HFFc6 (cell line): ENCODE measurements at regions not wholly inside any gene's neighbourhood (a gene's known extent, or its start where the extent isn't known, plus 50 kb on each side); places are given as distances from the start of the nearest gene placed in this dataset.

ENCODE experiments used
- DNase-seq: peaks from one replicate; pipeline ENCODE4 v3.0.0-alpha.2; 2018
- H3K27ac Mint-ChIP-seq: 2 replicates; pipeline ENCODE4 v1.8.0; 2020; ENCODE audit warnings: mild to moderate bottlenecking, mixed read lengths
- H3K27me3 Mint-ChIP-seq: 2 replicates; pipeline ENCODE4 v1.8.0; 2021; ENCODE audit warnings: mild to moderate bottlenecking, moderate library complexity, mixed read lengths; ENCODE audit not compliant: insufficient read depth
- H3K36me3 Mint-ChIP-seq: 2 replicates; pipeline ENCODE4 v1.8.0; 2021; ENCODE audit warnings: low read depth, mixed read lengths
- H3K4me1 Mint-ChIP-seq: 2 replicates; pipeline ENCODE4 v1.8.0; 2020; ENCODE audit warnings: low read depth, mixed read lengths
- H3K4me3 Mint-ChIP-seq: 2 replicates; pipeline ENCODE4 v1.8.0; 2020; ENCODE audit warnings: mild to moderate bottlenecking, moderate library complexity, mixed read lengths
- H3K9me3 Mint-ChIP-seq: 2 replicates; pipeline ENCODE4 v1.8.0; 2020; ENCODE audit warnings: mild to moderate bottlenecking, mixed read lengths
- CTCF ChIP-seq: fragments of 200-600 bp; sonication (generic); IDR thresholded peaks from 2 replicates; pipeline ENCODE4 v1.5.0; 2021; ENCODE audit warnings: antibody characterized with exemption, mild to moderate bottlenecking

DNA sequence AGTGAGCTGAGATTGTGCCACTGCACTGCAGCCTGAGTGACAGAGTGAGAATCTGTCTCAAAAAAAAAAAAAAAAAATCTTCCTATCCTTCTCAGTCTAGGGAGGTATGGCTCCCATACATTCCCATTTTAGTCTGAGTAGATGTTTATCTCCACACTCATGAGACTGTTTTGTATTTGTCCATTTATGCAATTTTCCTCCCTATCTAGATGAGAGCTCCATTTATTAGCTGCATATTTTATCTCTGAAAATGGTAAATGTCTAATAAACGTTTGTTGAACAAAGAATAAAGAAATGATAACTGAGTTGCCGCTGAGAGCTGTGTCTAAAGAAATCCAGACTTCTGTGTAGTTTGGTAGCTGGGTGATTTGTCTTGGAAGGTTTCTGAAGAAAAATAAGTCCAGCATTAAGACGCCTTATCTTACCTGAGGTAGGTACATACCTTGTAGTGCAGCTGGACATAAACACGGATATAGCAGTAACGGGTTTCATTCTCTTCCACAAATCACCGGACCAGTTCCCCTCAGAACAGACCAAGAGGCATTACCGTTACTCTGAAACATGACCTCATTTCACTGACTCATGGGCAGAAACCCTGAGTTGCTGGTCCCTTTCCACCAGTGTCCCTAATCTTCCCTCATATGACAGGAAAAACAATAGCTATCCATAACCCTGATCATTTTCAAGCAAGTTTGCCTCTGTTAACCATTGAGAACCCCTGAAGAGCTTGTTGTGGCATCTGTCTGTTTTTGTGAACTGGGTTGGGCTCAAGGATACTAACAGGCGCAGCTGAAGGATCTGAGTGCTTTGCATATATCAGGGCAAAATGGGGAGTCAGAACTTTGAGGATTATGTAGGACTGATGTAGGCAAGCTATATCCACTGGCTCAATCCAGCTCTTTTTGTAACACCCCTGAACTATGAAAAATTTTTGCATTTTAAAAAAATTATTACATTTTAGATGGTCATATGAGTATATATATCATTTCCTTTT lies 177.4 kb upstream of the XYLT1 start:
- Mint-ChIP-seq H3K27ac (no peak overlapping the region), H3K9me3 (no peaks in the 10 kb centered on the region; the same call in 1 of the 2 replicates), H3K36me3 (no peaks in the 10 kb centered on the region), H3K4me1 (0 out of 2 replicates have a peak, but pooled peaks cover 5% of the 10 kb centered on the region), H3K27me3 (peaks cover 12% of the 10 kb centered on the region), H3K4me3 (no peak overlapping the region)
- no peak for TF ChIP-seq CTCF
- no peak for DNase-seq

GRCh38 chr16:17643935-17644334 lies 173.2 kb upstream of the XYLT1 start:
- no peak for DNase-seq
- Mint-ChIP-seq H3K36me3 (no peaks in the 10 kb centered on the region), H3K4me1 (0 out of 2 replicates have a peak, but pooled peaks cover 5% of the 10 kb centered on the region), H3K4me3 (no peak overlapping the region), H3K9me3 (no peaks in the 10 kb centered on the region; the same call in 1 of the 2 replicates), H3K27me3 (peaks cover 8% of the 10 kb centered on the region), H3K27ac (no peak overlapping the region)
- TF ChIP-seq CTCF: no peak

DNA sequence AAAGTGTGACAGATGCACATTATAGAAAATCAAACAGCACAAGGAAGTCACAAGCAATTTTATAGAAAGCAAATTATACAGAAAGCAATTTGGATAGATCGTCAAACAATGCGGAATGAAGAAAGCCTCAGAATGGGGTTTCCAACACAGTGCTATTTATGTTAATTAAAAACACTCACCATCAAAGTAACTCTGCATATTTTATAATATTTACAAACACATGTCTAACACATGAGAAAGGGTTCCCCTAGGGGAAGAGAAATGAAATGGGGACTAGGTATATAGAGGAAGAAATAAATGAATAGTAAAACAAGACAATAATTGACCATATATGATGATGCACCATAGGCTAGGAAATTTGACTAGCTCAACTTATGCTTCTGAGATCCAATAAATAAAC lies 171.2 kb upstream of the XYLT1 start:
- no peak for DNase-seq
- Mint-ChIP-seq H3K27ac (no peak overlapping the region), H3K4me3 (no peak overlapping the region), H3K9me3 (no peaks in the 10 kb centered on the region; the same call in 1 of the 2 replicates), H3K4me1 (no peaks in the 10 kb centered on the region), H3K27me3 (peaks cover 2% of the 10 kb centered on the region), H3K36me3 (no peaks in the 10 kb centered on the region)
- no peak for TF ChIP-seq CTCF

DNA sequence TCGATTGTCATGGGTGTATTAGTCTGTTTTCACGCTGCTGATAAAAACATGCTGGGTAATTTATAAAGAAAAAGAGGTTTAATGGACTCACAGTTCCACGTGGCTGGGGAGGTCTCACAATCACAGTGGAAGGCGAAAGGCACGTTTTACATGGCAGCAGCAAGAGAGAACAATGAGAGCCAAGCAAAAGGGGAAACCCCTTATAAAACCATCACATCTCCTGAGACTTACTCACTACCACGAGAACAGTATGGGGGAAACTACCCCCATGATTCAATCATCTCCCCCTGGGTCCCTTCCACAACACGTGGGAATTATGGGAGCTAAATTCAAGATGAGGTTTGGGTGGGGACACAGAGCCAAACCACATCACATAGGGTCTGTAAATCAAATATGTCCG lies 167.4 kb upstream of the XYLT1 start:
- Mint-ChIP-seq H3K9me3 (no peaks in the 10 kb centered on the region), H3K4me1 (peaks cover 5% of the 10 kb centered on the region), H3K4me3 (no peak overlapping the region), H3K27ac (no peak overlapping the region), H3K27me3 (peaks cover 7% of the 10 kb centered on the region), H3K36me3 (no peaks in the 10 kb centered on the region)
- no peak for TF ChIP-seq CTCF
- no peak for DNase-seq

- Mint-ChIP-seq H3K27ac (no peak overlapping the region), H3K9me3 (no peaks in the 10 kb centered on the region), H3K36me3 (no peaks in the 10 kb centered on the region), H3K27me3 (peaks cover 11% of the 10 kb centered on the region; the same call in 1 of the 2 replicates), H3K4me1 (peaks cover 11% of the 10 kb centered on the region), H3K4me3 (no peak overlapping the region)
- no peak for TF ChIP-seq CTCF
- DNase-seq: no peak
Observed at GRCh38 chr16:17635183-17635582, 164.4 kb upstream of the XYLT1 start.
